HCT116 (cell line): ENCODE measurements at regions not wholly inside any gene's neighbourhood (a gene's known extent, or its start where the extent isn't known, plus 50 kb on each side); places are given as distances from the start of the nearest gene placed in this dataset.

Experiments
- ATAC-seq: fragments of 200-7000 bp; cut with Tn5 transposase; 2 replicates; pipeline ENCODE4 v1.9.1; 2020; ENCODE audit warnings: mild to moderate bottlenecking, moderate library complexity
- BruUV-seq: library from RNA; stranded (reverse); fragments of 400-500 nt; replicated peaks from 2 replicates; lab custom pipeline; 2021; lab: Mats Ljungman, UMichigan
- CTCF ChIA-PET: fragments of 300-600 bp; sonication (Branson Sonifier 250); formaldehyde crosslinking; loops from one replicate; lab custom pipeline; 2021; ENCODE audit warnings: antibody characterized with exemption; lab: Charles Lee
- POLR2A ChIA-PET: fragments of 300-600, 350-600 bp; sonication (Branson Sonifier 250); formaldehyde crosslinking; loops from one replicate; lab custom pipeline; 2021; ENCODE audit warnings: antibody characterized with exemption; lab: Charles Lee
- RAD21 ChIA-PET, 2 experiments: fragments of 300-600 bp; sonication (Branson Sonifier 250); formaldehyde crosslinking; loops; one replicate each; lab custom pipeline; 2023; ENCODE audit warnings: low total read pairs in 2 of 2; ENCODE audit not compliant: uncharacterized antibody in 2 of 2, unreplicated experiment in 2 of 2, low non-redundant PET in 1 of 2; lab: Charles Lee
- DNase-seq: peaks from one replicate; pipeline ENCODE4 v3.0.0-alpha.2; 2010; ENCODE audit warnings: low read depth, low spot score
- H2AFZ ChIP-seq: fragments of 200-600 bp; shearing (Covaris generic), sonication (generic); 2 replicates; pipeline ENCODE4 v1.6.1; 2017; ENCODE audit warnings: low read depth, mixed run types, mixed read lengths, antibody characterized with exemption, low read length; ENCODE audit not compliant: poor library complexity, severe bottlenecking
- H3K27ac ChIP-seq: 2 replicates; pipeline ENCODE4 v1.5.1; 2012; ENCODE audit warnings: low read depth, low read length
- H3K27me3 ChIP-seq: fragments of 200-600 bp; sonication (generic); 2 replicates; pipeline ENCODE4 v1.6.1; 2016; ENCODE audit warnings: mixed run types, low read length, mixed read lengths; ENCODE audit not compliant: insufficient read depth
- H3K36me3 ChIP-seq, 2 experiments: fragments of 200-500 bp in 1 of 2; fragments of 200-600 bp in 1 of 2; sonication (Bioruptor generic) in 1 of 2; sonication (generic) in 1 of 2; 2 replicates each; pipeline versions ENCODE4 v1.5.1 to v1.6.1; 2014 to 2016; ENCODE audit warnings: low read length in 2 of 2, inconsistent platforms in 1 of 2, mixed read lengths in 1 of 2, mixed run types in 1 of 2; ENCODE audit not compliant: insufficient read depth in 2 of 2, control insufficient read depth in 1 of 2
- H3K4me1 ChIP-seq, 2 experiments: fragments of 200-600 bp in 1 of 2; sonication (generic) in 1 of 2; 2 replicates each; pipeline versions ENCODE4 v1.5.1 to v1.6.1; 2012 to 2017; ENCODE audit warnings: low read length in 2 of 2, inconsistent platforms in 1 of 2, mild to moderate bottlenecking in 1 of 2, mixed read lengths in 1 of 2, mixed run types in 1 of 2, moderate library complexity in 1 of 2; ENCODE audit not compliant: insufficient read depth in 2 of 2, control insufficient read depth in 1 of 2
- H3K4me2 ChIP-seq: fragments of 200-600 bp; sonication (generic); 2 replicates; pipeline ENCODE4 v1.6.1; 2017; ENCODE audit warnings: mixed run types, low read length, mixed read lengths
- H3K4me3 ChIP-seq, 2 experiments: fragments of 200-600 bp in 1 of 2; sonication (generic) in 1 of 2; replicated peaks in 1 of 2; 2 replicates each; pipeline ENCODE4 v1.5.1; 2011 to 2016; ENCODE audit warnings: low read length in 2 of 2, control low read depth in 1 of 2, low read depth in 1 of 2, mild to moderate bottlenecking in 1 of 2, mixed read lengths in 1 of 2, mixed run types in 1 of 2
- H3K79me2 ChIP-seq: fragments of 200-600 bp; sonication (generic); 2 replicates; pipeline ENCODE4 v1.6.1; 2017; ENCODE audit warnings: mild to moderate bottlenecking, mixed run types, low read length, moderate library complexity, mixed read lengths; ENCODE audit not compliant: insufficient read depth
- H3K9ac ChIP-seq: fragments of 200-600 bp; sonication (generic); 2 replicates; pipeline ENCODE4 v1.6.1; 2016; ENCODE audit warnings: low read length, mixed read lengths
- H3K9me2 ChIP-seq: fragments of 200-600 bp; sonication (generic), shearing (Covaris generic); 2 replicates; pipeline ENCODE4 v1.6.1; 2017; ENCODE audit warnings: mixed run types, mild to moderate bottlenecking, moderate library complexity; ENCODE audit not compliant: insufficient read depth
- H3K9me3 ChIP-seq, 2 experiments: fragments of 200-500 bp in 1 of 2; fragments of 200-600 bp in 1 of 2; sonication (Bioruptor generic) in 1 of 2; sonication (generic) in 1 of 2; 2 replicates each; pipeline ENCODE4 v1.6.1; 2014 to 2017; ENCODE audit warnings: low read length in 2 of 2, mixed read lengths in 2 of 2, inconsistent platforms in 1 of 2, low read depth in 1 of 2, mild to moderate bottlenecking in 1 of 2, mixed run types in 1 of 2, moderate library complexity in 1 of 2; ENCODE audit not compliant: control insufficient read depth in 1 of 2, insufficient read depth in 1 of 2
- H4K20me1 ChIP-seq: fragments of 200-600 bp; sonication (generic), shearing (Covaris generic); 2 replicates; pipeline ENCODE4 v1.6.1; 2017; ENCODE audit warnings: mixed run types, mild to moderate bottlenecking, moderate library complexity; ENCODE audit not compliant: insufficient read depth
- CEBPB ChIP-seq: IDR thresholded peaks from 2 replicates; pipeline ENCODE4 v1.6.1; 2012; ENCODE audit warnings: low read depth
- EGR1 ChIP-seq: IDR thresholded peaks from 2 replicates; pipeline ENCODE4 v1.6.1; 2012; ENCODE audit warnings: low read depth
- EZH2 ChIP-seq: fragments of 200-600 bp; sonication (generic); IDR thresholded peaks from 2 replicates; pipeline ENCODE4 v1.6.1; 2017; ENCODE audit warnings: antibody characterized with exemption, mixed run types
- EZH2phosphoT487 ChIP-seq: fragments of 200-600 bp; IDR thresholded peaks from 2 replicates; pipeline ENCODE4 v1.6.1; 2018; ENCODE audit warnings: antibody characterized with exemption, borderline replicate concordance
- FOSL1 ChIP-seq: IDR thresholded peaks from 2 replicates; pipeline ENCODE4 v1.6.1; 2012; ENCODE audit warnings: low read depth
- JUND ChIP-seq: IDR thresholded peaks from 2 replicates; pipeline ENCODE4 v1.6.1; 2012
- RAD21 ChIP-seq: IDR thresholded peaks from 2 replicates; pipeline ENCODE4 v1.6.1; 2012; ENCODE audit warnings: low read depth, mild to moderate bottlenecking
- SP1 ChIP-seq: IDR thresholded peaks from 2 replicates; pipeline ENCODE4 v1.6.1; 2012; ENCODE audit warnings: low read depth
- SRF ChIP-seq: IDR thresholded peaks from 2 replicates; pipeline ENCODE4 v1.6.1; 2012; ENCODE audit warnings: low read depth
- YY1 ChIP-seq: IDR thresholded peaks from 2 replicates; pipeline ENCODE4 v1.6.1; 2011; ENCODE audit warnings: low read length, low read depth, moderate library complexity, mild to moderate bottlenecking; ENCODE audit not compliant: insufficient replicate concordance; ENCODE audit errors: extremely low read depth
- ZNF274 ChIP-seq: fragments of 200-500 bp; sonication (Bioruptor generic); IDR thresholded peaks from 2 replicates; pipeline ENCODE4 v1.6.1; 2014; ENCODE audit warnings: mild to moderate bottlenecking, low read depth, low read length, inconsistent platforms
- intact Hi-C: fragments of 100-400 bp; cut with micrococcal nuclease; formaldehyde crosslinking; loops from 2 replicates; pipeline ENCODE4 v1.10.0; 2022
- TF ChIP-seq, protein P1 (sequence below), 3 experiments: fragments of 200-600 bp in 1 of 3; sonication (generic) in 1 of 3; IDR thresholded peaks in 2 of 3; conservative IDR thresholded peaks in 1 of 3; 2 replicates each; pipeline ENCODE4 v1.5.1; 2012 to 2017; ENCODE audit warnings: low read depth in 2 of 3, low read length in 2 of 3, antibody characterized with exemption in 1 of 3, borderline replicate concordance in 1 of 3, control low read depth in 1 of 3, mild to moderate bottlenecking in 1 of 3, mixed read lengths in 1 of 3, mixed run types in 1 of 3, moderate library complexity in 1 of 3; ENCODE audit not compliant: insufficient read depth in 1 of 3
- TF ChIP-seq, protein P2 (sequence below): IDR thresholded peaks from 2 replicates; pipeline ENCODE4 v1.6.1; 2011; ENCODE audit warnings: mild to moderate bottlenecking, low read length, moderate library complexity; ENCODE audit not compliant: insufficient replicate concordance; ENCODE audit errors: extremely low read depth
- TF ChIP-seq, protein P3 (sequence below): IDR thresholded peaks from 2 replicates; pipeline ENCODE4 v1.6.1; 2012
- TF ChIP-seq, protein P4 (sequence below): IDR thresholded peaks from 2 replicates; pipeline ENCODE4 v1.6.1; 2012

DNA sequence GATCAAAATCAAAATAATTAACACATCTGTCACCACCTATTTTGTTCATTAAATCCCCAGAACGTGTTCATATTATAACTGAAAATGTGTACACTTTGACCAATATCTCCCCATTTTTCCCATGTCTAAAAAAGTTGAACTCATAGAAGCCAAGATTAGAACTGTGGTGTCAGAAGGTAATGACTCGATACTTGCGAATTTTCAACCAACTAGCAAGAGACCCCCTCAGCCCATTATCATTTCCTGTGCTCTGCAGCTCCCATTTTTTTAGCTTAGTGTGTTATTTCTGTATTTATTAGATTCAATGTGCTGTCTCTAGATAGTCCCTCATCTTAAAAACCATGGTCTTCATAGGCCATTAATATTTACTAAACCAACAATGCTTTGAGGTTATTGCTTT, 248.7 kb upstream of the PIK3C3 start (continued):
- TF ChIP-seq, protein P1, sequence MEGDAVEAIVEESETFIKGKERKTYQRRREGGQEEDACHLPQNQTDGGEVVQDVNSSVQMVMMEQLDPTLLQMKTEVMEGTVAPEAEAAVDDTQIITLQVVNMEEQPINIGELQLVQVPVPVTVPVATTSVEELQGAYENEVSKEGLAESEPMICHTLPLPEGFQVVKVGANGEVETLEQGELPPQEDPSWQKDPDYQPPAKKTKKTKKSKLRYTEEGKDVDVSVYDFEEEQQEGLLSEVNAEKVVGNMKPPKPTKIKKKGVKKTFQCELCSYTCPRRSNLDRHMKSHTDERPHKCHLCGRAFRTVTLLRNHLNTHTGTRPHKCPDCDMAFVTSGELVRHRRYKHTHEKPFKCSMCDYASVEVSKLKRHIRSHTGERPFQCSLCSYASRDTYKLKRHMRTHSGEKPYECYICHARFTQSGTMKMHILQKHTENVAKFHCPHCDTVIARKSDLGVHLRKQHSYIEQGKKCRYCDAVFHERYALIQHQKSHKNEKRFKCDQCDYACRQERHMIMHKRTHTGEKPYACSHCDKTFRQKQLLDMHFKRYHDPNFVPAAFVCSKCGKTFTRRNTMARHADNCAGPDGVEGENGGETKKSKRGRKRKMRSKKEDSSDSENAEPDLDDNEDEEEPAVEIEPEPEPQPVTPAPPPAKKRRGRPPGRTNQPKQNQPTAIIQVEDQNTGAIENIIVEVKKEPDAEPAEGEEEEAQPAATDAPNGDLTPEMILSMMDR (IDR thresholded peaks at IDR 0.05 in 2 of 3, conservative IDR thresholded peaks at IDR 0.05 in 1 of 3; ENCODE audit: borderline replicate concordance in 1 of 3, insufficient read depth in 1 of 3, low read depth in 2 of 3, low read length in 2 of 3) = no peak
- TF ChIP-seq, protein P2, sequence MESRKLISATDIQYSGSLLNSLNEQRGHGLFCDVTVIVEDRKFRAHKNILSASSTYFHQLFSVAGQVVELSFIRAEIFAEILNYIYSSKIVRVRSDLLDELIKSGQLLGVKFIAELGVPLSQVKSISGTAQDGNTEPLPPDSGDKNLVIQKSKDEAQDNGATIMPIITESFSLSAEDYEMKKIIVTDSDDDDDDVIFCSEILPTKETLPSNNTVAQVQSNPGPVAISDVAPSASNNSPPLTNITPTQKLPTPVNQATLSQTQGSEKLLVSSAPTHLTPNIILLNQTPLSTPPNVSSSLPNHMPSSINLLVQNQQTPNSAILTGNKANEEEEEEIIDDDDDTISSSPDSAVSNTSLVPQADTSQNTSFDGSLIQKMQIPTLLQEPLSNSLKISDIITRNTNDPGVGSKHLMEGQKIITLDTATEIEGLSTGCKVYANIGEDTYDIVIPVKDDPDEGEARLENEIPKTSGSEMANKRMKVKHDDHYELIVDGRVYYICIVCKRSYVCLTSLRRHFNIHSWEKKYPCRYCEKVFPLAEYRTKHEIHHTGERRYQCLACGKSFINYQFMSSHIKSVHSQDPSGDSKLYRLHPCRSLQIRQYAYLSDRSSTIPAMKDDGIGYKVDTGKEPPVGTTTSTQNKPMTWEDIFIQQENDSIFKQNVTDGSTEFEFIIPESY = no peak
- TF ChIP-seq ZNF274 = no peak
- no peak for TF ChIP-seq FOSL1

DNA sequence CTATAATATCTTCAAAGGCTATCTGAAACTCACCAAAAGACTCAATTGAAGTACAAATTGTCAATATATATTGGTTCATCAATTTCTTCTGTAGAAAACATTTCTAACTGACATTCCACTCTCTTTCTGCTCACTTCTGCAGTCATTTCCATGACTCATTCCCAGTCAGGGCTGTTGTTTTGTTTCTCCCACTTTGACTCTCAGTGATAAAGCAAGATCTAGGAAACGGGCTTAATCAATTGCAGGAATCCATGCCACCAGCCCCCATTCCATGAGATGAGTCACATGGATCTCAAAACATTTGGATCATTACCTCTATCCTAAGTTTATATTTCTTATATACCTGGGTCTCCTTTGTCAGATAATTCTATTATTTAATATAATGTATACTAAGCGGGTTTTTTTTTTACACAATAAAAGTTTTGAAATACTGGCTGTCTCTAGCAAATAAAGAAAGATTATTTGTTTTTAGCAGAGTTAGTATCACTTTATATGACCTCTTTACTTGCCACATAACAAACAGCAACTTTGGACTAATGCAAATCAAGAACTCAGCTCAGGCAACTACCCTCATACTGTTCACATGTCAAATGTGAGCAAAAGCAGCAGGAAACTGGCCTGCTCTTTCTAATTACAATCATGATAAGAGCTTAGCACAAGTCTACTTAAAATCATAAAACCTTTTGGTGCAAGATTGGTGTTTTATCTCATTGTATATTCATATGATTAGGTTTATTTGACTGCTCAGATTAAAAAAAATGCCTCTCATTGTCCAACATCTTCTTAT, 251.1 kb upstream of the PIK3C3 start:
- H4K20me1 ChIP-seq = no peaks in the 10 kb centered on the region
- H3K4me2 ChIP-seq = no peak overlapping the region
- ATAC-seq (no peak), DNase-seq (no peak)
- RAD21 ChIA-PET = no interaction called here
- no peaks in the 10 kb centered on the region for H3K9me2 ChIP-seq
- POLR2A ChIA-PET = no interaction called here
- no peaks in the 10 kb centered on the region for H3K79me2 ChIP-seq
- H3K4me3 ChIP-seq = no peak overlapping the region
- peaks cover 13 to 39% of the 10 kb centered on the region in 2 experiments; a peak in 2 of 4 replicates for H3K9me3 ChIP-seq
- no TSS peak for BruUV-seq
- no peak overlapping the region for H2AFZ ChIP-seq
- CTCF ChIA-PET = no interaction called here
- no peaks in the 10 kb centered on the region for H3K4me1 ChIP-seq
- intact Hi-C loops = no loop called here
- no peaks in the 10 kb centered on the region for H3K36me3 ChIP-seq
- no peaks in the 10 kb centered on the region for H3K27me3 ChIP-seq
- TF ChIP-seq RAD21 (no peak), EZH2phosphoT487 (no peak), EZH2 (no peak), EGR1 (no peak), FOSL1 (no peak), JUND (no peak), SRF (no peak), YY1 (no peak), CEBPB (no peak), SP1 (no peak)
- TF ChIP-seq, protein P3, sequence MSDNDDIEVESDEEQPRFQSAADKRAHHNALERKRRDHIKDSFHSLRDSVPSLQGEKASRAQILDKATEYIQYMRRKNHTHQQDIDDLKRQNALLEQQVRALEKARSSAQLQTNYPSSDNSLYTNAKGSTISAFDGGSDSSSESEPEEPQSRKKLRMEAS = no peak
- TF ChIP-seq, protein P4, sequence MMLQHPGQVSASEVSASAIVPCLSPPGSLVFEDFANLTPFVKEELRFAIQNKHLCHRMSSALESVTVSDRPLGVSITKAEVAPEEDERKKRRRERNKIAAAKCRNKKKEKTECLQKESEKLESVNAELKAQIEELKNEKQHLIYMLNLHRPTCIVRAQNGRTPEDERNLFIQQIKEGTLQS = no peak
- H3K27ac ChIP-seq = no peak overlapping the region
- no peak overlapping the region for H3K9ac ChIP-seq
